Osteocyte (in vitro differentiated cells): ENCODE measurements at regions not wholly inside any gene's neighbourhood (a gene's known extent, or its start where the extent isn't known, plus 50 kb on each side); places are given as distances from the start of the nearest gene placed in this dataset.

Experiments used
- DNase-seq: peaks from one replicate; pipeline ENCODE4 v3.0.0; 2021; ENCODE audit warnings: mixed read lengths; ENCODE audit not compliant: unreplicated experiment; ENCODE audit errors: extremely low spot score
- H3K27ac Mint-ChIP-seq: one replicate; pipeline ENCODE4 v1.8.0; 2021; ENCODE audit warnings: mild to moderate bottlenecking, mixed read lengths; ENCODE audit not compliant: unreplicated experiment
- H3K27me3 Mint-ChIP-seq: one replicate; pipeline ENCODE4 v1.8.0; 2021; ENCODE audit warnings: mixed read lengths; ENCODE audit not compliant: unreplicated experiment
- H3K36me3 Mint-ChIP-seq: one replicate; pipeline ENCODE4 v1.8.0; 2021; ENCODE audit warnings: mixed read lengths; ENCODE audit not compliant: unreplicated experiment
- H3K4me1 Mint-ChIP-seq: one replicate; pipeline ENCODE4 v1.8.0; 2021; ENCODE audit warnings: mixed read lengths; ENCODE audit not compliant: unreplicated experiment
- H3K4me3 Mint-ChIP-seq: one replicate; pipeline ENCODE4 v1.8.0; 2021; ENCODE audit warnings: mild to moderate bottlenecking, moderate library complexity, mixed read lengths; ENCODE audit not compliant: unreplicated experiment
- H3K9me3 Mint-ChIP-seq: one replicate; pipeline ENCODE4 v1.8.0; 2021; ENCODE audit warnings: mixed read lengths; ENCODE audit not compliant: unreplicated experiment
- TF ChIP-seq, protein P1 (sequence below): fragments of 200-600 bp; sonication (generic); IDR thresholded peaks from 2 replicates; pipeline ENCODE4 v1.5.0; 2021; ENCODE audit warnings: antibody characterized with exemption, mild to moderate bottlenecking, moderate library complexity

DNA sequence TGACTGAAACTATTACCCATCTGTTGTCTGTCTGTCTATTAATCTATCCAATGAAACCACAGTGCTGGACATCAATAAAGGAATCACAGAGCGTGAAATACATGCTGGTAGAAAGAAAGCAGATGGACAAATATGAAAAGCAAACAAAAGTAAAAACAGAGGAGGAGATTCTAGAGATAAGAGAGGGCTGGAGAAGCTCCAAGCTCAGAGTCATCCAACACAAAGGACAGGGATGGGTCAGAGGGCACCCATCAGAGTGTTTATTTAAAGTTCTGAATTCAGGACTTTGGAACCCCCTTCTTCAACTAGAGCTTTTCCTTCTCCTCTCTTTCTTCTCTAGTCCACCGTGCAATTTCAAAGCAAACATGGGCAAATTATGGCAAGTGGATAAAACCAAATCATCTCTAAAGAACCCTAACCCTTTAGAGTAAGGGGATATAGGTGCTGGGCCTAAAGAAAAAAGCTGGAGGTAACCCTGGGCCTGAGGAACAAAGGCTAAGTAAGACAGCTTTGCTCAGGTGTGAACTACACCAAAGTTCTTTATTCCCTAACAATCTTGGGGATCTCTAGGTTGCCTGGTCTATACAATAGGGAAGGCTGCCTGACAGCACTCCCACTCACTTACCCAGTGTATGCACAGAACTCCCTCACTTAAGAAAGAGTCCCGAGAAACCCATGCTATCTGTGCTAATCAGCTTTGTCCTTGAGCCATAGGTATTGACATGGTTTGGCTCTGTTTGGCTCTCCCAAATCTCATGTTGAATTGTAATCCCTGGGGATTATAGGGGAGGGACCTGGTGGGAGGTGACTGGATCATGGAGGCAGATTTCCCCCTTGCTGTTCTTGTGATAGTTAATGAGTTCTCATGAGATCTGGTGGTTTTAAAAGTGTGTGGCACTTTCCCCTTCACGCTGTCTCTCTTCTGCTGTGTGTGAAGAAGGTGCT lies 97.0 kb downstream of the BAMBI start:
- no peaks in the 10 kb centered on the region for H3K4me1 Mint-ChIP-seq
- H3K36me3 Mint-ChIP-seq: no peaks in the 10 kb centered on the region
- TF ChIP-seq, protein P1, sequence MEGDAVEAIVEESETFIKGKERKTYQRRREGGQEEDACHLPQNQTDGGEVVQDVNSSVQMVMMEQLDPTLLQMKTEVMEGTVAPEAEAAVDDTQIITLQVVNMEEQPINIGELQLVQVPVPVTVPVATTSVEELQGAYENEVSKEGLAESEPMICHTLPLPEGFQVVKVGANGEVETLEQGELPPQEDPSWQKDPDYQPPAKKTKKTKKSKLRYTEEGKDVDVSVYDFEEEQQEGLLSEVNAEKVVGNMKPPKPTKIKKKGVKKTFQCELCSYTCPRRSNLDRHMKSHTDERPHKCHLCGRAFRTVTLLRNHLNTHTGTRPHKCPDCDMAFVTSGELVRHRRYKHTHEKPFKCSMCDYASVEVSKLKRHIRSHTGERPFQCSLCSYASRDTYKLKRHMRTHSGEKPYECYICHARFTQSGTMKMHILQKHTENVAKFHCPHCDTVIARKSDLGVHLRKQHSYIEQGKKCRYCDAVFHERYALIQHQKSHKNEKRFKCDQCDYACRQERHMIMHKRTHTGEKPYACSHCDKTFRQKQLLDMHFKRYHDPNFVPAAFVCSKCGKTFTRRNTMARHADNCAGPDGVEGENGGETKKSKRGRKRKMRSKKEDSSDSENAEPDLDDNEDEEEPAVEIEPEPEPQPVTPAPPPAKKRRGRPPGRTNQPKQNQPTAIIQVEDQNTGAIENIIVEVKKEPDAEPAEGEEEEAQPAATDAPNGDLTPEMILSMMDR: no peak
- no peaks in the 10 kb centered on the region for H3K27me3 Mint-ChIP-seq
- H3K9me3 Mint-ChIP-seq: no peaks in the 10 kb centered on the region
- H3K27ac Mint-ChIP-seq: no peak overlapping the region
- H3K4me3 Mint-ChIP-seq: no peak overlapping the region
- no peak for DNase-seq

DNA sequence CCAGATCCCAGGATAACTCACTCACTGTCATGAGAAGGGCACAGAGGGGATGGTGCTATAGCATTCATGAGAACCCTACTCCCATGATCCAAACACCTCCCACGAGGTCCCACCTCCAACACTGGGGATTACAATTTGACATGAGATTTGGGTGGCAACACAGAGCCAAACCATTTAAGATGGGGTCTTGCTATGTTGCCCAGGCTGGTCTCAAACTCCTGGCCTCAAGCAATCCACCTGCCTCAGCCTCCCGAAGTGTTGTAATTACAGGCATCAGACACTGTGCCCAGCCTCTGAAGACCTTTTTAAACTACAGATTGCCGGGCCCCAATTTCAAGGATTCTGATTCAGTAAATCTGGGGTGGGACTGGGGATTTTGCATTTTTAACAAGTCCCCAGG lies 98.5 kb downstream of the BAMBI start:
- DNase-seq: no peak
- H3K9me3 Mint-ChIP-seq: no peaks in the 10 kb centered on the region

DNA sequence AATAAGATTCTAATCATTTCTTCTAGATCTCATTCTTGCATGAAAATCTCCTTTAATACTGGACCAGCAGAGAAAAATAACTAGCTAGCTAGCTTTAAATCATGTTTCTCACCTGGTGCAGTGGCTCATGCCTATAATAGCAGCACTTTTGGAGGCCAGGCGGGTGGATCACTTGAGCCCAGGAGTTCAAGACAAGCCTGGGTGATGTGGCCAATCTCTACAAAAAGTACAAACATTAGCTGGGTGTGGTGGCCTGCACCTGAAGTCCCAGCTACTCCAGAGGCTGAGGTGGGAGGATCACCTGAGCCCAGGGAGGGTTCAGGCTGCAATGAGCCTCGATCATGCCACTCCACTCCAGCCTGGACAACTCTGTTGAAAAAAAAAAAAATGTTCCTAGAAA lies 99.2 kb downstream of the BAMBI start:
- no peak for DNase-seq
- H3K36me3 Mint-ChIP-seq: no peaks in the 10 kb centered on the region
- H3K9me3 Mint-ChIP-seq: no peaks in the 10 kb centered on the region
- TF ChIP-seq, protein P1: no peak
- no peak overlapping the region for H3K27ac Mint-ChIP-seq
- no peak overlapping the region for H3K4me3 Mint-ChIP-seq
- H3K4me1 Mint-ChIP-seq: no peaks in the 10 kb centered on the region
- no peaks in the 10 kb centered on the region for H3K27me3 Mint-ChIP-seq

More for the DNA sequence above, 98.5 kb downstream of the BAMBI start:
- TF ChIP-seq, protein P1: no peak
- H3K36me3 Mint-ChIP-seq: no peaks in the 10 kb centered on the region
- H3K27ac Mint-ChIP-seq: no peak overlapping the region
- no peak overlapping the region for H3K4me3 Mint-ChIP-seq
- H3K27me3 Mint-ChIP-seq: no peaks in the 10 kb centered on the region
- no peaks in the 10 kb centered on the region for H3K4me1 Mint-ChIP-seq

DNA sequence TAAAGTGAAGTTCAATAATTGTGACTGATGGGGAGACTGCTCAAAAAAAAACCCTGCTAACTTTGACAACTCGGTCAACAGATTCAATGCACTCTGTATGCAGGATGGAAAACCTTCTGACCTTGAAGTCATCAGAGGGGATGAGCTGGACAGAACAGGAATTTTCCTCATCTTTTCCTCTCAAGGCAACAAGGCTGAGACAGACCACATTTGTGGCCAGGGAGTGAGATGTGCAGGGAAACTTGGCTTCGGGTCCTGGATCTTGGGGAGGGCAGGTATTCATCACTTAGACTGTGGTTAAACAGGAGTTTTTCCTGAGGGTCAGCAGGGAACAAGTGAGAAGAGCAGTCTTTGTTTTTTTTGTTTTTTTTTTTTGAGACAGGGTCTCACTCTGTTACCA lies 100.6 kb downstream of the BAMBI start:
- no peak overlapping the region for H3K27ac Mint-ChIP-seq
- no peak overlapping the region for H3K4me3 Mint-ChIP-seq
- no peaks in the 10 kb centered on the region for H3K27me3 Mint-ChIP-seq
- no peaks in the 10 kb centered on the region for H3K4me1 Mint-ChIP-seq
- no peaks in the 10 kb centered on the region for H3K36me3 Mint-ChIP-seq
- TF ChIP-seq, protein P1: no peak
- no peaks in the 10 kb centered on the region for H3K9me3 Mint-ChIP-seq
- no peak for DNase-seq

DNA sequence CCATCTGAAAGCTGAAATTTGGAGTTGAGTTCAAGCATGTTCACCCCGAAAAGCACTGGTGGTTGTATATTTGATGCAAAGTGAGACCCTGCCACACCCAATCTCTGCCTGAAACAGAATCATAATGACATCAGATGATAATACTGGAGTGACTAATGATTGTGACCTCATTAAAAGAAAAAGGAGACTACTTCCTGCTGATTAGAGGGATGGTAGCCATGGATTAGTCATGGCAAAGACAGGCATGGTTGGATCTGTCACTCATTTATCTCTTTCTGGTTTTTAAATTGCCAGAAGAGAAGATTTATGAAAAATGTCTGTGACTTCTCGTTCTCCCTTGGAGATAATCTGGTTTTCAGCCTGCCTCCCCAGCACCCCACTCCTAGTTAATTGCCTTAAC lies 101.2 kb downstream of the BAMBI start:
- H3K4me3 Mint-ChIP-seq: no peak overlapping the region
- no peaks in the 10 kb centered on the region for H3K36me3 Mint-ChIP-seq
- DNase-seq: no peak

More for the DNA sequence above, 101.2 kb downstream of the BAMBI start:
- no peak overlapping the region for H3K27ac Mint-ChIP-seq
- H3K9me3 Mint-ChIP-seq: no peaks in the 10 kb centered on the region
- TF ChIP-seq, protein P1: no peak
- H3K27me3 Mint-ChIP-seq: no peaks in the 10 kb centered on the region
- H3K4me1 Mint-ChIP-seq: peaks cover 3% of the 10 kb centered on the region
